SIG-M5 (cell line): ENCODE measurements at regions not wholly inside any gene's neighbourhood (a gene's known extent, or its start where the extent isn't known, plus 50 kb on each side); places are given as distances from the start of the nearest gene placed in this dataset.
"Not testable (repeated sequence)": the region's sequence is repeated elsewhere in the genome, so short reads cannot be mapped to it uniquely, and the experiment has no call there.

Experiments used
- DNase-seq: peaks from one replicate; lab custom pipeline; 2025; lab: John Stamatoyannopoulos, UW

DNA sequence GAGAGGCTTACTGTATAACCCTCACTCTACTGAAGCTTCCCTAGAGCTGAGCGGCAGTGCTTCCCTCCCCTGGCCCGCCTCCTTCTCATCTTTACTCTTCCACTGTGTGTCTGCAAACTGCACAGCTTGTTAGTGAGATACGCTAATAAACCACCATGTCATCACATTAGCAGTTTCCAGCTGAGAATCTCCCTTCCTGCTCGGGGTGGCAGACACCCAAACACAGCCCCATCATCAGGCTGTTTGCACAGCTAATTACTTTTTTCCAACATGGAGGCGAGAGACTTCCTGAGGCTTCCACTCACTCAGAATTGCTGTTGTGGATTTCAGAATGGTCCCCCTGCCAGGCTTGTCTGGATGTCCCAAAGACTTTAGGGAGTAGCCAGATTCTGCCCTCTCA is 444.9 kb upstream of the SULF2 start:
- DNase-seq = no peak

DNA sequence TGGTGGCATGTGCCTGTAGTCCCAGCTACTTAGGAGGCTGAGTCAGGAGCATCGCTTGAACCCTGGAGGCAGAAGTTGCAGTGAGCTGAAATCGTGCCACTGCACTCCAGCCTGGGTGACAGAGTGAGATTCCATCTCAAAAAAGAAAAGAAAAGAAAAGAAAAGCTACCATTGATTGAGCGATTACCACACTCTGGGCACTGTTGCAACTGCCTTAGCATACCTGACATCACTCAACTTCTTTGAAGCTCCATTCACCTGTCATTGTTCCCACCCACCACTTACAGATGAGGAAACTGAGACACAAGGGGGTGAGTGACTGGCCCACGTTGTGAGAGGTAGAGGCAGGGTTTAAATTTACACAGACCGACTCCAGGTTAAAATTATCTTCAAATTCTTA is 442.1 kb upstream of the SULF2 start:
- DNase-seq = no peak

DNA sequence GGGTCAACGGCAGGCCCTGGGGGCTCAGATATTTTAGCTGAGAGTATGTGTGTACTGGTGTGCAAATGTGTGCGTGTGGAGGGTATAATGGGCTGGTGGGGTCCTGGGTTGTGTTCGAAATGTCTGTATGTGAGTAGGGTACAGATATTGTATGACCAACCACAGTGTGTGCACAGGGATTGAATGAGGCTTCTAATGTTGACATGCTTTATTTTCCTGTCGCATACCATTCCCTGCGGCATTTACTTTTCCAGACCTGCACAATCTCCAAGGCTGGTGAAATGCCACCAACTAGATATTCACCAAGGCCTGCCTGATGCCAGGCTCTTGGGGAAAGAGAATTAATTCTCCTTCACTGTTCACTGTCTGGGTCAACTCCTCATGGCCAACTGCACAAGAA is 441.4 kb upstream of the SULF2 start:
- DNase-seq = no peak

DNA sequence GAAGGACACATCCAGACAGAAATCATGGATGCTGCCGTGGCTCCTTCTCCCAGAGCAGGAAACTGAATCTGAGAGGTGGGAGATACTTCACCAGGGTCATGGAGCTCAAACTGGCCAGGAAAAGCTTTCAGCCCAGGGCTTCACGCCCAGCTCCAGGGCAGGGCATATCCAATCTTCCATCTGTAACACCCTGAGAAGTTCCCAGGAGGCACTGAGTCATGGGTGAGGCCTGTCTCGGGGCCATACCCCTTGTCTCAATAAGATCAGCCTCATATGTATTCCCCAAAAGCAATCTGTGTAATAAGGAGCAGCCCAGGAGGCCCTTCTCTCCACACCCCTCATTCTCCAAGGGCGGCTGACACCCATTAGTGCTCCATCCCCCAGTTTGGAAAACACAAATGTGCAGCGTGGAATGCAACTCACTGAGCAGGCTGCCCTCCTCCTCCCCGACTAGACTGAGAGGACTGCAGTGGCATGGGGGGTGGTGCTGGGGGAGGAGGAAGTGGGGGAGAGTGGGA is 439.3 kb upstream of the SULF2 start:
- no peak for DNase-seq

DNA sequence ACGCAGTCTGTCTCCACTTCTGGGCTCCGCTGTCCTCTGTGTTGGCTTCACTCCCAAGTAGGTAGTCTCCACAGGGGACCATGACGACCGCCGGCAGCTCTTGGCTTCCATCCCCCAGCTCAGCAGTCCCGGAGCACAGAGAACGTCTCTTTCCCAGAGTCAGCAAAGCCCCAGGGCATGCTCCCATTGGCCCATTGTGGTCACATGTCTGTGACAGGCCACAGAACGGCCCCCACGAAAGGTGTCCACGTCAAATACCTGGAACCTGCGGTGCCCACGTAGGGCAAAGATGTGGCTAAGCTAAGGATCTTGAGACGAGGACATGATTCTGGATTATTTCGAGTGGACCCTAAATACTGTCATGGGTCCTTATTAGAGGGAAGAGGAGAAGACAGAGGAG is 438.4 kb upstream of the SULF2 start:
- no peak for DNase-seq

DNA sequence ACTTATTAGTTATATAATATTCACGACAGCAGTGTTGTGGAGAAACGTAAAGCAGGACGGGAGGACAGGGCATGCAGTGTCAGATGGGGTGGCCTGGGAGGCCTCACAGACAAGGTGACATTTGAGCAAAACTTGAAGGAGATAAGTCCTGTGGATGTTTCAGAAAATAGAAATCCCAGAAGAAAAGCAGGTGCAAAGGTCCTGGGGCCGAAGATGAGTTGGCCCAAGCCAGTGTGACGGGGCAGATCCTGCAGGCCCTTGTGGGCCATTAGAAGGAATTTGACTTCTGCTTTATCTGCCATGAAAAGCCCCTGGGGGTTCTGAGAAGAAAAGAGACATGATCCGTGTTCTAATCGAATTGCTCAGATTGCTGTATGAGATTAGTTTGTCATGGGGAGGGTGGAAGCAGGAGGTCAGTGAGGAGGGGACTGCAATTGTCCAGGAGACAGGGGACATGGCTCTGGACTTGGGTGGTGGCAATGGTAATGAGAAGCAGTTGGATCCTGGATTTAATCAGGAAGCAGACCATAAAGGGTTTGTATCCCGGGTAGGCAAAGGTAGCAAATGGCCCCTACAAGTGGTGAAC is 437.4 kb upstream of the SULF2 start:
- no peak for DNase-seq

DNA sequence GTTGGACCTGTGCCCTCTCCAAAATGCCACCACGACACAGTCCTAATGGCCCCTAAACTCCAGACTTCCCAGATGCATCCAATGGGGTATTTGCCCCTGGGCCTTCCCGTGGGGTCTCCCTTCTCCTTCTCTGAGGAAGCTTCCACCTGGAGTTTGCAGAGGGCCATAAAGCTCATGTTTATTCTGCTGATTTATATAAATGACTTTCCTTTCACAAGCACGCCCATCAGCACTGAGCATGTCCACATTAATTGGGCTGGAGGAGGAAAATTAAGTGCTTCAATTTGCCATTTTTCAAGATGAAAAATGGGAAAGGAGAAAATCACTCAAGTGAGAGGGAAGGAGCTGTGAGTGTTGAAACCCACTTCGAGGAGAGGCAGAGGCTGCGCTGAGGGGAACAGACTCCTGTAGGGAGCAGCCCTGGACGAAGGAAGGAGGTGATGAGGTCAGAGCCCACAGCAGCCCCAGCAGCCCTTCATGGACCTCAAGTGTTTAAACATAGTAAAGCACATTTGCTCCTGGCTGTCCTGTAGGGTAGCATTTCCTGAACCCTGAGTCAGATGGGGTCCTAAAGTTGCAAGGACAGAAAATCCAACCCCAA is 434.9 kb upstream of the SULF2 start:
- DNase-seq = no peak

DNA sequence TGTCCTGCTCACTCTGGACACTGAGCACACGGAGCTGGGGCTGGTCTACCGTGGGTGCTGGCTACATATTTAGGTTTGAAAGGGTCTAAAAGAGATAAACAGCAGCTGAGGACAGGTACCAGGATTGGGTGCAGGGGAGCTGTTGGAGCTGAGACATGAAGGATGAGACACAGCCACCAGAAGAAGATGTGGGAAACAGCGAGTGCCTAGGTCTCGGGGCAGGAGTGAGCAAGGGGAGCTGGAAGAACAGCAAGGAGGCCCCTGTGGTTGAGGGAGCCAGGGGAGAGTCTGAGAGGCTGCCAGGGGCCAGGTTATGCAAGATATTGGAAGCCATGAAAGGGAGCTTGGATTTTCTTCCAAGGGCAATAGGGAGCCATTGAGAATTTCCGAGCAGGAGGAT is 434.0 kb upstream of the SULF2 start:
- no peak for DNase-seq

DNA sequence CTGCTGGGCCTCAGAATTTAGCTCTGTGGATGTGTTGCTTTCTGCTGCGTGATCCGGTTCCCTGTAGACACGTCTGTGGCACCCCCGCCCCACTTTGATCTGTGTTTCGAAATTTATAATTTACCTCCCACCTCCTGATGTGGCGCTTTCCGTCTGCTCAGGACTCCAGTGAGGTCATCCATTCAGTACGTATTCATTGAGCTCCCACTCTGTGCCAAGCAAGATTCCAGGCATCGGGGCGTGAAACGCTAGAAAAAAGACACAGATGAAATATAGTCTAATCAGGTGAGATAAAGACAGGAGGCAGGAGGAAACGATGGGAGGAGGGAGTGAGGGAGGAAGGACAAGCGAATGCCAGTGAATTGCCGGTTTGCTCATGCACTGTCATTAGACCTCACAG is 431.9 kb upstream of the SULF2 start:
- no peak for DNase-seq

DNA sequence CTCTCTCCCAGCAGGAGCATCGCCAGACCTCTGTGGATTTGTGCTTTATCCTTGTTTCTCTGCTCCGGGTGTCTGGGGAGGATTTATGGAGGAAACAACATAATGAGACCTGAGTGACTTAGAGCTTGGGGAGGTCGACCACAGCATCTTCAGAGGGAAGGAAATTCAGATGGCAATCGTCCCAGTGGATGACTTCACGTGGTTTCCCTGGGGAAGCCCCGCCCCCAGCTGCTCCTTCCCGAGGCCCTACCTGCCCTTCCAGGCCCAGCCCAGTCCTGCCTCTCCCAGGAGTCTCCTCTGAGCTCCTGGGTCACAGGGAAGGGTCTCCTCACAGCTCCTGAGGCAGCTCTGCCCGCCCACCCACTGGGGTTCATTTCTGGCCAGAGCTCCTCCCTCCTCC is 430.3 kb upstream of the SULF2 start:
- no peak for DNase-seq

DNA sequence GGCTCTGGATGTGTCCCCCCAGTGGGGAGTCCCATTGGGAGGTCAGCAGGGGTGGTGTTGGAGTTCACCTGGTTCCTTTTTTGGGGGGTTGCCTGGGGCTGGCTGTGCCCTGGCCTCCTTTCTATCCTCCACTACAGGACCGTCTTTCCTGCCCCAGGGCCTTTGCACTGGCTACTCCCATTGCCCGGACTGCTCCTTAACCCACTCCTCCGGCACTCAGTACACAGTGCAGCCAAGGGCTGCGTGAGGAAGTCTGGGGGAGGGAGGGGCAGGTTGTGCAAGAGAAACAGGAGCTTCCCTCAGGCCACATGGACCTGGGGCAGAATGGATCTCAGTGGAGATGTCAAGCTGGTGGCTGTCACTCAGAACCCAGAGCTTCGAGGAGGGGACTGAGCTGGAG is 429.3 kb upstream of the SULF2 start:
- DNase-seq = no peak

DNA sequence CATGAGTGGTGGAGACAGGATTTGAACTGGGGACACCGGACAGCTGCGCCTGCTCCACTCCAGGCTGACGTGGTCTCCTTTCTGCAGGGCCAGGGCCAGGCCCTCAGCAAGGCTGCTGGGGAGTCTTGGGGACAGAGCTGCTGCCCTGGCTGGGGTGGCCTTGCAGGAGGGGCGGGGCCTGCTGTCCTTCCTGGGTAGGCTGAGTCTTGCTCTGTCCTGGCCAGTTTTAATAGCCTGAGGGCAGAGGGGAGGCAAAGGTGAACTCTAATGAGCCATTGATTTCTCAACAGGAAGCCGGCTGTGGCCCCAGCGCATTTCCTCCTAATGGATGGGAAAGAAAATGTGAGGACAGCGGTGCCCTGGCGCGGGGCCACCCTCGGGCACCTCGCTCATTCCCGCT is 428.4 kb upstream of the SULF2 start:
- not testable (repeated sequence) for DNase-seq

DNA sequence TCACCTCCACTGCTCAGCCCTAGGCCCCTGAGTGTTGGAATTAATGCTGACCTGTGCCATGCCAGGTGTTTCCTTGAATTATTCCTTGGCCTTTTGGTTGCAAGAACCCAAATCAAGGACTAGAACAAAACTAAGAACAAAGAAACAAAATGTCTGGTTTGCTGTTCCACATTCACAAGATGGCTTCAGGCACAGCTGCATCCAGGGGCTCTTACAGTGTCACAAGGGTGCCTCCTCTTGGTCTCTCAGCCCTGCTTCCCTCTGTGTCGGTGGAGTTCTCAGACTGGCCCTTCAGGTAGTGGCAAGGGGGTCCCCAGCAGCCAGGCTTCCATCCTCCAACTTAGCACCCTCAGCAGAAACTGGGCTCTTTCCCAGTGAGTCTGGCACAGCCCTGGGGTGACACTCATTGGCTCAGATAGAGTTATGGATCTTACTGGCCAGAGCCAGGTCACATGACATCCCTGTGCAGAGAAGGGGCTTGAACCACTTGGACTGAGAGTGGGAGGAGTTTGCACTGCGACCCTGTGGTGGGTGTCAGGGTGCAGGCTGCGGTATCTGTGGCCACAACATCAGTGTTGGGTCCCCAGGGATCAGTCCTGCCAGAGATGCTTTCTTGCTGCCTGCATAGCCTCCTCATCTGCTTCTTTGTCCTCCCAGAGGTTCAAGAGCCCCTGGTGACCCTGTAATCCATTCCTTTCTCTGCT is 427.7 kb upstream of the SULF2 start:
- DNase-seq = no peak

DNA sequence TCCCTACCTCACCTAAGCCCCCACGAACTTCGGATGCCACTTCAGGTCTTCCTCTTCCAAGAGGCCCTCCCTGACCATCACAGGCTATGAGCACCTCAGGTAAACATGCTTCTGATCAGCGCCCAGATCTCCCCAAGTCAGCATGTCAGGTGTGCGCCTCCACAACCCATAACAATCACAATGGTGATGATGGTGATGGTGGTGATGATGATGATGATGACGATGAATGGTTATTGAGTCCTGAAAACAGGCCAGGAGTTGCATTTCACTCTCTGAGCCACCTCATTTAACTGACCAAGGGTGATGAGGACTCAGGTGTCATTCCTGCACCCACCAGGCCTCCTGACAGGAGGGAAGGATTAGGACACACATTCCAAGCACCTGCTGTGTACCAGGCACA is 426.6 kb upstream of the SULF2 start:
- DNase-seq = no peak

DNA sequence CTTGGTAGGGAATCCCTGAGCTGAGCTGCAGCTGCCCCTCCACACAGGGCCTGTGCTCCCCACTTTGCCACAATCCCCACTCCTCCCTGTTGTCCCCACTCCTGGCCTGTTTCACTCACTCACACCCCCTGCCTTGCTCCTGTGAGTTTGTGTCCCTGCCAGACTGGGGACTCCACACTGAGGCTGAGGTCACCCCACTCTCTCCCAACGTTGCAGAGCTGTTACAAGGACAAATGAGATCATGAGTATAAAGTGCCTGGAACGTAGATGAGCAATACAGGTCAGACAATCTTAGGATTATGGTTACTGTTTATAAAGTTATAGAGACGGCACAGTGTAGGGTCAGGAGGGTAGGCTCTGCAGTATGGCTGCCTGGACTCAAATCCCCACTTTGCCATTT is 426.0 kb upstream of the SULF2 start:
- DNase-seq = no peak

DNA sequence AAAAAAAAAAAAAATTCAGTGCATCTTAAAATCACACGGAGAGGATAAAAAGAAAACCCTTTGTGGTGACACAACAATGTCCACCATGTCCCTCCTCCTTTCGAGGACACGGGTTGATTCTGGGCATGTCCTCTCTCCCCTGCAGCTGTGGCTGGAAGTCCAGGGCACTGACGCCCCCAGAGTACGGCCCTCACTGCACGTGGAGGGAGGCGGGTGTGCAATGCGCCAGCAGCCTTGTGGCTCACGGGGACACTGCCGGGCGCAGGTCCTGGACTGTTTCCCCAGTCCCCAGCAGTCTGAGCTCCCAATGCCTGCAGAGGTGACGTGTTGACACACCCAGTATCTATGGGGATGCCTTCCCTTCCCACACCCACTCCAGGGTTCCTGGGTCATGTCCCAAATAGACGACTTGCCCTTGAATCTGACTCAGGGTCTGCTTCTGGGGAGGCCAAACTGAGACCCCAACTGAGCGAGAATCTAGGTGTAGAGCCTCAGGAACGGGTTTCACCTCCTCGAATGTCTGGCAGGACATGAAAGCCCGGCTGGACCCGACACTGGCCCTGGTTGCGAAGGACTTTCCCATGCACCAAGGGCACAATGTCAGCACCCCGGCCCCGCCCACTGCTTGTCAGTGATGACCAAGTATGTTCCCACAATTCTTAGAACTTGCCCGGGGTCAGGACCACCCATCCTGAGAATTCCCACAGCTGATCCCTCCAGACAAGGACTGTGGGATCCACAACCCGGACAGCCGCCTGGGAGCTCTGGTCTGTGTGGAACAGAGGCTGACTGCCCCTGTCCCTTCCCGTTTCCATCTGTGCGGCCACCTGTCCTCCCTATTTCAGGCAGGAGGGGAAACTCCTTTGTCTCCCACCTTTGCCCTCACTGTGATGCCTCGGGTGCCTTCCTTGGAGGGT is 425.1 kb upstream of the SULF2 start:
- DNase-seq = no peak

DNA sequence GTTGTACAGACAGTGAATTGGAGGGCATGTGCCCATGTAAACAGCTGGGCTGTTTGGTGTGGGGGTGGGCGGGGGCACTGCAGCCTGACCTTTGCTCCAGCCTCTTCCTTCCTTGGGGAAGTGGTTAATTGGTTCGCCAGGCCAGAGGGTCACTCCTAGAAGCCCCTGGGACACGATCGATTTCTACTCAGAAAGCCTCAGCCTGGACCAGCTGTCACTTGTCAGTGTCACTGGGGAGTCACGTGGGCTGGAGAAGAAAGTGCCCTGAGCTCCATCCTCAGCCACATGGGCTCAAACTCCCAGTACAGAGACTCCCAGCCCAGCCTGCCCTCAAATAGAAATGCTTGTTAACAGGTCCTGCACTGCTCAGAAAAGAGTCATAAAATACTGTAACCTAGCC is 423.8 kb upstream of the SULF2 start:
- DNase-seq = no peak

DNA sequence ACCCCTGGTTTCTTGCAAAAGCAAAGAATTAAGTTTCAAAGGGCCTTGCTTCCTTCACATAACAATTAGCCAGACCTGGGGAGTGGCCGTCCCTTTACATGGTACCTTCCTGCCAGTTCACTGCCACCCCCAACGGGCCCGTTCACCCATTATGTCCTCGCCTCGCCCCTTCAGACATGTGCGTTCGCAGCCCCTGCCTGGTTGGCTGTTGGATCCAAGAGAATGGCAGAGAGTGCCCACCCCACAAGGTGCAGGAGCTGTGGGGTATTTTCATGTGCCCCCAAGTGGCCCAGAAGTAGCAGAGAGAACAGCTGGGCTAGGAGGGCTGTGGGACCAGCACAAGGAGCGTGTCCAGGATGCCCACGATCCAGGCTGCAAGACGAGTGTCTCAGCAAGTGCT is 422.9 kb upstream of the SULF2 start:
- DNase-seq = no peak

DNA sequence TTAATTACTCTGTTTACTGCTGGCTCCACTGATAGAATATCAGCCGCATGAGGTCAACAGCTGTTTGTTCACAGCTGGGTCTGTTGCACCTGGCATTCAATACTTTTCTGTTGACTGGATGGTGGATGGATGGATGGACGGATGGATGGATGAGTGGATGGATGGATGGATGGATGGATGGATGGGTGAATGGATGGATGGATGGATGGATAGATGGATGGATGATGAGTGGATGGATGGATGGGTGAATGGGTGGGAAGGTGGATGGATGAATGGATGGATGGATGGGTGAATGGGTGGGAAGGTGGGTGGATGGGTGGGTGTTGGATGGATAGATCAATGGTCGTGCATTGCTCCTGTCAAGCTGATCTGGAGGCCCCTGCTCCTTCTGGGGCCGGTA is 422.2 kb upstream of the SULF2 start:
- DNase-seq = no peak

DNA sequence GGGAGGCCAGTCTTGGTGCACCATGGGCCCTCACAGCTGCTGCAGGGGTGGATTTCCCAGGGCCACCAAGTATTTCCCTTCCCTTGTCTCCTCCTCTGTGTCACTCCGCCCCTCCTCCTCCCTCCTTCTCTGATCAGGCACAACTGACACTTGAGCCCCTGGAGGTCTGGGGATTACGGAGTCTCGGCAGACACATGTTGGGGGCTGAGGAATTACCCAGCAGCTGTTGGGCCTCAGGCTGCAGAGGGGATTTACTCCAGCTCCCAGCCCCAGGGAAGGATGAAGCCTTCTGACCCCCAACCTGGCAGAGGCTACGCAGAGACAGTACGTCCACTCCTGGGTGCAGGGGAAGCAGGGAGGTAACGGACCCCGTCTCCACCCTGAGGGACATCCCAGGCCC is 420.5 kb upstream of the SULF2 start:
- no peak for DNase-seq

DNA sequence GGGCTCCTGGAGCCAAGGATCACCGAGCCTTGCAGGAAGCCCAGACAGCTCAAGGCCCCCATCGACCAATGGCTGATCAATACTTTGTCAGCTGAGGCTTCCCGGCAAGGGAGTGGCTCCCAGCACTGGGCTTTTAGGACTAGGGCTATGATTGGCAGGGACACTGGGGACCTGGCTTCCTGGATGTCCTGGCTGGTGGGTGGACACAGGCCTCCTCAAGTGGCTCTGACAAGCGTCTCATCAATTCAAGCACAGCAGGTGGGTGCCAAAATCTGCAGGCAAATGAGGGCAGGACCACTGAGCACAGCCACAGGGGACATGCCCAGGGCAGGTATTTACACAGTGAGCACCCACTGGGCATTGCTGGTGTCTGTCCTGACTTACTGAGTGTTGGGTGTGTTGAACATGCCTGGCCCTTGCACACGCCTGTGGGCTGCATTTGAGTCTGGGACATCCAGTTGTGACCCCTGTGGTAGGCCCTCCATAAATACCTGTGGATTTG is 420.1 kb upstream of the SULF2 start:
- DNase-seq = no peak

DNA sequence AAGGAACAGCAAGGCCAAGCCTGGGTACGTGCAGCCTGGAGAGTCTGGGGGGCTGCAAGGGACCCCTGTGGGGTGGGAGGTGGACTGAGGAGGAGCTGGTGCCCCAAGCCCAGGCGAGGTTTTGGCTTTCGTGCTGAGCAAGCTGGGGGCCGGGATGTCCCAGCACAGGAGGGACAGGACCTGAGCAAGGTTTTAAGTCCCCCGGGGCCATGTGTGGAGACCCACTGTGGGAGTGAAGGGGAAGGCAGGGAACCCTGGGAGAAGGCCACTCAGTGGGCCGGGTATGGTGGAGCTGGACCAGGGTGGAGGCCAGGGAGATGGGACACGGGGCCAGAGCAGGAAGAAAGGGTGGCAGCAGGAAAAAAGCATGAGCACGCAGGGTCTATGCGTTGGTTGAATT is 419.2 kb upstream of the SULF2 start:
- DNase-seq = no peak
